CD4-positive, alpha-beta T cell treated with Interleukin-1 beta for 1 hour (primary cell): ENCODE measurements at regions not wholly inside any gene's neighbourhood (a gene's known extent, or its start where the extent isn't known, plus 50 kb on each side); places are given as distances from the start of the nearest gene placed in this dataset.
"Not testable (repeated sequence)": the region's sequence is repeated elsewhere in the genome, so short reads cannot be mapped to it uniquely, and the experiment has no call there.

Source experiments
- DNase-seq, 2 donors: peaks; one replicate each; pipeline ENCODE4 v3.0.0-alpha.2; 2020 to 2022

- no peak for DNase-seq
These were observed 368.1 kb upstream of the UBE2E2 start for GRCh38 chr3:22835041-22835440.

GRCh38 chr3:22836131-22836530 is 367.0 kb upstream of the UBE2E2 start:
- no peak for DNase-seq

GRCh38 chr3:22843854-22844253 is 359.3 kb upstream of the UBE2E2 start:
- no peak for DNase-seq

DNA sequence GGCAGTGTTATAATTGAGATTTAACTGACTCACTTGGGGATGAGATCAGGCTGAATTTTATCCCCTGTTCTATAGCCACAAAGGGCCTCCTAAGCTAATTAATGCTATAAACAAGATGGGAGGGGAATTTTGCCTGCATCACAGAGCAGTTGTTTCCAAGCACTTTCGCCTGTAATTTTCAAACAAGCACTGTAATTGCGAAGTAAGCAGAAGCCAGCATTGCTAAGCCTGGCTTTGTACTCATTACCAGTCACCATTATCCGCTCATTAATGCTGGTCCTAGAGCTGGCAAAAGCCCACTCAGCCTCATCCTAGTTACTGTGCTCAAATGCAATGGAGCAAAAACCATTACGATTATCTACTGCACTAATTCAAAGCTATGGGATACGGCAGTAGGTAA is 356.6 kb upstream of the UBE2E2 start:
- no peak for DNase-seq

DNA sequence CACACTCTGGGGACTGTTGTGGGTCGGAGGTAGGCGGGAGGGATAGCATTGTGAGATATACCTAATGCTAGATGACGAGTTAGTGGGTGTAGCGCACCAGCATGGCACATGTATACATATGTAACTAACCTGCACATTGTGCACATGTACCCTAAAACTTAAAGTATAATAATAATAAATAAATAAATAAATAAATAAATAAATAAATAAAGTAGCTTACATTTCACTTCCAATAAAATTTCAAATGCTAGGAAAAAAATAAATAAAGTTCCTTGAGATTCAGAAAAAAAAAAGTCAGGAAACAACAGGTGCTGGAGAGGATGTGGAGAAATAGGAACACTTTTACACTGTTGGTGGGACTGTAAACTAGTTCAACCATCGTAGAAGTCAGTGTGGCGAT is 353.5 kb upstream of the UBE2E2 start:
- not testable (repeated sequence) for DNase-seq

GRCh38 chr3:22856811-22857210 is 346.3 kb upstream of the UBE2E2 start:
- no peak for DNase-seq

- no peak for DNase-seq
These were observed 344.6 kb upstream of the UBE2E2 start for GRCh38 chr3:22858486-22858885.

- no peak for DNase-seq
These were observed 343.5 kb upstream of the UBE2E2 start for GRCh38 chr3:22859618-22860017.

DNA sequence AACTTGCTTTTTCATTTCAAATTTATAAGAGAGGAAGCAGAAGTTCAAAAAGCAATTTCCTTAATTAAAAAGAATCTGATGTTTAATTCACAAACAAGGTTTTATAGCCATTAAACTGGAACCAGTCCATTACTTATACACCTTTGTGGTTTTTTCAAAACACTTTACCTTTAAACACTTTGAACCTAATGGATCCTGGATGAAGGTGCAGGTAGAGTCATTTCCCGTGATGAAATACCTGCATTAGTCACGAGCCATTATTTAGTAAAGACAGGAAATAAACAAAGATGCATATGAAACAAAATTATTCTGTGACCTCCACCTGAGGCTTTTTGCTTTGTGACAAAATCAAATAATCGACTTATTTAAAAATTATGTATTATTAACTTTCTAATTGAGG is 341.7 kb upstream of the UBE2E2 start:
- DNase-seq, result no peak

DNA sequence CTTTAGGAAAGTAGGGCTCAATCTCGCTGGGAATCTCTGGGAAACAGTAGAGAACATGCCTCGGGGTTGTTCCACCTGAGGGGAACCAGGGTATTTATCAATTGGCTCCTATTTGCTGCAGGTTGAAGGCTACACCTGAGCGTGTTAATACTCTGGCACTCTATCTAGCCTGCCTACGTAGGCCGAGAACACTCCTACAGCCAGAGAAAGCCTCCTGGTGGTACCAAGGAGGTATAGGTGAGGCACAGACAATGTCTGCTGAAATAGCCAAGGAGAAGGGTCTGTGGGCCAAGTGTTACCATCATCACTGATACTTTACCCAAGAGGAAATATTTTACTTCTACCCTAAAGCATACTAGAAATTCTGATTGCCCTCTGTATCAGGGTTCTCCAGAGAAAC is 341.0 kb upstream of the UBE2E2 start:
- DNase-seq, result no peak

- DNase-seq, result not testable (repeated sequence)
These were observed 320.3 kb upstream of the UBE2E2 start for GRCh38 chr3:22882834-22883233.

GRCh38 chr3:22885039-22885438 is 318.1 kb upstream of the UBE2E2 start:
- no peak for DNase-seq

DNA sequence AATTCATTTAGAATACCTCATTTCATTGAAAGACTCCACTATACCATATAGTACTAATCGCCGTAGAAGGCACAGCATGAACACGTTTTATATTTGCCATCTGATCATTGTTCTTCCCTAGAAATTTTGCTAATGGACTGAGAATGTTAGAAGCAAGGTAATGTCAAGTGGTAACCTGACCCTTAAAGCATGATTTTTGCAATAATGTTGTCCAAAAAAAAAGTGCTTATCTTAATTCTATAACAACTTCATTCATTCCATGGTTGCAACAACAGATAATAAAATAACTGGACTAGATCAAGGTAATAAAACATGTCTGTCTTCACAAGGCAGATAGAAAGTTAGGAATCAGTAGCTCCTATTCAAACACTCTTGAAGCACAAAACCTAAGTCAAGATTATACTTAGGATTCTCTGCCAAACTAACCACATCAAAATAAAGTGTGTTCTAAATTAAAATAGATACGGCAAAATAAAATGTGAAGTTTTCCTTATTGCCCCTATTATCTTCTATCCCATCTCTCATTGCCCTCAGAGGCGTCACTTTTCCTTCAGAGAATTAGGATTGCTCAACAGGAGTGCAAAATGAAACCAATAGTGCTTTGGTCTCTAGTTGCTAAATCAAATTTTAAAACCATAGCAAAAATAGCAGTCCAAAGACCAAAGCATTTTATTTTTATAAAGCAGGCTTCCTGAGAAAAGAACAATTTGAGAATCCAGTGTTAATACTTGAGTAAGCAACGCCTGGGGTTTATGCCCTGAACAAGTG is 317.4 kb upstream of the UBE2E2 start:
- DNase-seq, result no peak

DNA sequence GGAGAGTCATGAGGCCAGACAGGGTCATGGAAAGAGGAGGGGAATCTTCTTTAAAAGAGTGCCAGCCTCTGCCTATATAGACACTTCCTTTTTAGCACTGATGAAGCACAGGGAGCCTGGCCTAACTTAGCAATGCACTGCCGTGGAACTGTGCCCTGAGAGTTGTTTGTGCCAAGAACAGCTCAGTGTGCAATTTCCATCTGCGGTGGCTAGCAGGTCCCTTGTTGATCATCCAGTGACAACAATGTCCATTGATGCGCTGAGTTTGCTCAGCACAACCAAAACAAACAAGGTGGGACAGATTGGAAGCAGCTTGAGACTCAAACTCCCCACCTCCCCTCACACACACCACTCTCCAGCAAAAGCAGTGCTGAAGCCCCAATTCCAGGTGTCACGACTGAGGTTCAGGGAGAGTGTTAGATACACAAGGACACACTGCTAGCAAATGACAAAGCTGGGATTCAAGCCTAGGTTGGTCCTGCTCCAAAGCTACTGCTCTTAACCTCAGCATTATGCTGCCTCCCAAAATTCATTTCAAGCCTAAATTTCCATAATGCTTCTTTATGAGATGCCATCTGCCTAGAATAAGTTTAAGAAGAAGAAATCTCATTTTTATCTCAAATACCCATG is 316.6 kb upstream of the UBE2E2 start:
- no peak for DNase-seq

- no peak for DNase-seq
These were observed 315.3 kb upstream of the UBE2E2 start for GRCh38 chr3:22887664-22888291.

GRCh38 chr3:22893101-22893500 is 310.0 kb upstream of the UBE2E2 start:
- DNase-seq, result no peak

DNA sequence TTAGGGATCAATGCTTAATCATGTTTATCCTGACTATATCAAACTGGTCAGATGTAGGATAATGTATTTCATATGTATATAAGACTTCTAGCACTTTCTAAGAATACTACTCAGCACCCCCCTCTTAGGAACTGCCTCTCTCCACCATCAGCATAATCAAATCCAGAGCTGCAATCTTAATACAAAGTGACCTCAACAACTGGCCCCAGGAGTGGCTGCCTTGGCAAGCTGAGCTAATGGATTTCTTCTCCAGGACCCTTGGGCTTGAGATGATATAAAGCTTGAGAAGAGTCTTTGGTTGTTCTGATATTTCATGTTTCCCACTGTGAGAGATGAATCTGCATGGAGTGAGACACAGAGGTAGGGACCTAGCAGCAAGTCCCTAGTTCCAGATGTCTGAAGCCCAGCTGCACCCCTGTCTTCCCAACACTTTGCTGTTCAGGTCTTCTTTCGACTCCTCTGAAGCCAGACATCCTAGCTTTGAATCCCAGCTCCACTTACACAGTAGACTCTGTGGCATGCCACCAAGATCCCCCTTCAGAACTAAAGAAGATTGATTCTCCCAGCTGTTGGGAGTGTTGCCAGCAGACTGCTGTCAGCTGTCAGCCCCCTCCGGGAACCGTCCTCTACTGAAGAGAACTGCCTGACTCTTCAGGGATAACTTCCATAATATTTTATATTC is 309.3 kb upstream of the UBE2E2 start:
- DNase-seq, result no peak

DNA sequence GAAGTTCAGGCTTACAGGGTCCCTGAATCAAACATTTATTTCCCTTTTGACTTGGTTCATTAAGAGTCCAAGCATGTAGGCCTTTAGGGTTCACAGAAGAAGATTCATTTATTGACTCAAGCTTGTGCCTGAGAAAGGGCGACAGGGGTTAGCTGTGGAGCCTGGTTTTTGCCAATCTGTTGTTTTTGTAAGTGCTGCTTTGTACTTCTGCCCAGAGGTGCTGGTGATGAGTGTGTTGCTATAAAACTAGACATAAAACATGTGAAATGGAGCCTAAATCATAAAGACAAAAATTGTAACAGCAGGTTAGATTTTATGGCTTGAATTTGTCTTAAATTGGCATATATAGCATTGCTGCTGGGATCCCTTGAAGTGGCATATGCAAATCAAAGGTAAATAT is 308.3 kb upstream of the UBE2E2 start:
- no peak for DNase-seq

- no peak for DNase-seq
These were observed 307.5 kb upstream of the UBE2E2 start for GRCh38 chr3:22895671-22896070.

DNA sequence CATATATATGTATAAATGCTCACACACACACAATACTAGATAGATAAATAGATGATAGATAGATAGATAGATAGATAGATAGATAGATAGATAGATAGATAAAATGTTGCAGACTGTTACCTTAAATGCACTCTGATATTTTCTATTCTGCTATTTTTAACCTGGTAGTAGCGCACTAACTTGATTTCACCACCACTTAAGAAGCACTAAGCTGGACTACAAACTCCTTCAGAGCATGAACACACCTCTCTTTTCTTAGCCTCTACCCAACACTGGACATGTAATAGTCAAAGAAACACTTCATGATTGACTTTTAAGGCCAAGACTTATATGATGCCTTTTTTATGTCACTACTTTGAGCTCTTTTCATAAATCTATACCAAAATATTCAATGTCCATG is 304.6 kb upstream of the UBE2E2 start:
- no peak for DNase-seq

DNA sequence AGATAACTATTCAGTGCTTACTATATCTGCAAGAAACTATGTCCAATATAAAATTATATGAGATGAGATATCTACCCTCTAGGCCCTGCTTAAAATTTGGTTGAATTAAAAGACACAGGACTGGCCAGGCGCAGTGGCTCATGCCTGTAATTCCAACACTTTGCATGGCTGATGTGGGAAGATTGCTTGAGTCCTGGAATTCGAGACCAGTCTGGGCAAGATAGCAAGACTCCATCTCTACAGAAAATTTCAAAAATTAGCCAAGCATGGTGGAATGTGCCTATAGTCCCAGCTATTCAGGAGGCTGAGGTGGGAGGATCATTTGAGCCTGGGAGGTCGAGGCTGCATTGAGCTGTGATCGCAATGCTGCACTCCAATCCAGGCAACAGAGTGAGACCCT is 303.7 kb upstream of the UBE2E2 start:
- no peak for DNase-seq

- DNase-seq, result no peak
These were observed 302.8 kb upstream of the UBE2E2 start for GRCh38 chr3:22900296-22900695.

- no peak for DNase-seq
These were observed 301.4 kb upstream of the UBE2E2 start for GRCh38 chr3:22901684-22902083.
